Adrenal gland (tissue), 9 donors: ENCODE measurements at regions not wholly inside any gene's neighbourhood (a gene's known extent, or its start where the extent isn't known, plus 50 kb on each side); places are given as distances from the start of the nearest gene placed in this dataset.

Source experiments
- DNase-seq, 7 donors: peaks; one replicate each; pipeline ENCODE4 v3.0.0-alpha.2; 2019 to 2020
- H3K27ac ChIP-seq, 5 donors: fragments of 200-600 bp; sonication (generic) in 4 of 5; 1 replicate in 3 of 5; 2 replicates in 2 of 5; pipeline versions ENCODE4 v1.5.1 to v1.8.0; 2016 to 2020; ENCODE audit warnings: mild to moderate bottlenecking in 1 of 5
- H3K27me3 ChIP-seq: fragments of 200-600 bp; 2 replicates; pipeline ENCODE4 v1.8.0; 2021
- H3K36me3 ChIP-seq, 2 donors: fragments of 200-600 bp; replicated peaks in 1 of 2; 1 replicate in 1 of 2; 2 replicates in 1 of 2; pipeline versions ENCODE4 v1.5.1 to v1.8.0; 2018 to 2022
- H3K4me1 ChIP-seq, 2 donors: fragments of 200-600 bp; replicated peaks in 1 of 2; 1 replicate in 1 of 2; 2 replicates in 1 of 2; pipeline versions ENCODE4 v1.5.1 to v1.8.0; 2018 to 2021
- H3K4me3 ChIP-seq, 4 donors: fragments of 200-600 bp; sonication (generic) in 3 of 4; one replicate each; pipeline ENCODE4 v1.5.1; 2016 to 2018
- H3K9me3 ChIP-seq, 3 donors: fragments of 200-600 bp; sonication (generic) in 1 of 3; replicated peaks in 1 of 3; 1 replicate in 2 of 3; 2 replicates in 1 of 3; pipeline versions ENCODE4 v1.5.1 to v1.8.0; 2016 to 2021
- CTCF ChIP-seq, 6 experiments: fragments of 450-650 bp in 4 of 6; fragments of 200-600 bp in 2 of 6; sonication (generic) in 1 of 6; IDR thresholded peaks; 1 replicate in 5 of 6; 2 replicates in 1 of 6; pipeline versions ENCODE4 v1.5.1 to v1.8.0; 2016 to 2021; ENCODE audit warnings: antibody characterized with exemption in 6 of 6, mild to moderate bottlenecking in 2 of 6, moderate library complexity in 1 of 6
- POLR2A ChIP-seq, 2 donors: fragments of 450-650 bp; IDR thresholded peaks; one replicate each; pipeline ENCODE4 v1.6.1; 2017; ENCODE audit warnings: antibody characterized with exemption in 2 of 2, mild to moderate bottlenecking in 2 of 2, moderate library complexity in 1 of 2
- WGBS, 4 donors: extraction: QIAGEN DNeasy Blood & Tissue Kit in 2 of 4; methylation state at CpG; one replicate each; pipeline versions ENCODE4 v1.1.5 to v1.1.7; 2013 to 2017; 5-methylcytosine and 5-hydroxymethylcytosine counted together
- intact Hi-C, 2 donors: fragments of 100-400 bp; cut with DNase I; formaldehyde crosslinking; loops; one replicate each; pipeline versions ENCODE4 v1.14.1 to v1.15.0; 2022 to 2023
- donor health status: healthy with polysubstance abuse.
- donor health status: Bipolar disorder and iron deficiency.
- donor health status: DM: yes; HTN: yes; CAD: no.
- donor health status: DM: no; HTN: no; CAD: no.
- donor health status: DM: no; HTN: no; CAD: no.

- TF ChIP-seq POLR2A (IDR thresholded peaks at IDR 0.05): no peak
- no peak for TF ChIP-seq CTCF (IDR thresholded peaks at IDR 0.05)
- no peaks in the 10 kb centered on the region for H3K4me1 ChIP-seq
- no peaks in the 10 kb centered on the region for H3K27me3 ChIP-seq
- no peak for DNase-seq
- 80 to 94% (median 92%) methylated on average over 4 of the region's 4 CpGs for WGBS, 4 donors
- H3K9me3 ChIP-seq: no peaks in the 10 kb centered on the region
- no peaks in the 10 kb centered on the region for H3K36me3 ChIP-seq
- intact Hi-C loops: no loop called here
- H3K27ac ChIP-seq: no peak overlapping the region
- H3K4me3 ChIP-seq: no peak overlapping the region
Measured at GRCh38 chr1:117260761-117261423, 50.2 kb upstream of the VTCN1 start.
